Muscle layer of colon (tissue), 2 donors: ENCODE measurements at regions not wholly inside any gene's neighbourhood (a gene's known extent, or its start where the extent isn't known, plus 50 kb on each side); places are given as distances from the start of the nearest gene placed in this dataset.
A peak's percentile ranks its signal among the peaks of the same experiment; 100 is the strongest.

ENCODE experiments used
- H3K27ac ChIP-seq: one replicate; pipeline ENCODE4 v1.7.0; 2013; ENCODE audit warnings: low read depth, mild to moderate bottlenecking, low read length, moderate library complexity
- H3K27me3 ChIP-seq, 2 donors: one replicate each; pipeline ENCODE4 v1.7.0; 2013; ENCODE audit warnings: low read length in 2 of 2, mild to moderate bottlenecking in 2 of 2; ENCODE audit not compliant: insufficient read depth in 2 of 2, control insufficient read depth in 1 of 2
- H3K36me3 ChIP-seq: one replicate; pipeline ENCODE4 v1.7.0; 2013; ENCODE audit warnings: mild to moderate bottlenecking, low read length; ENCODE audit not compliant: insufficient read depth
- H3K4me1 ChIP-seq: one replicate; pipeline ENCODE4 v1.7.0; 2013; ENCODE audit warnings: mild to moderate bottlenecking, low read length; ENCODE audit not compliant: insufficient read depth
- H3K4me3 ChIP-seq, 2 donors: one replicate each; pipeline ENCODE4 v1.7.0; 2013; ENCODE audit warnings: low read length in 2 of 2, low read depth in 1 of 2, mild to moderate bottlenecking in 1 of 2, moderate library complexity in 1 of 2
- H3K9ac ChIP-seq: one replicate; pipeline ENCODE4 v1.7.0; 2013; ENCODE audit warnings: low read length
- H3K9me3 ChIP-seq: one replicate; pipeline ENCODE4 v1.7.0; 2013; ENCODE audit warnings: mild to moderate bottlenecking, low read length
- donor health status: abdominal sarcoma.
- donor health status: Adenocarcinoma of cecum.

GRCh38 chr13:26895808-26896466 is 135.4 kb upstream of the GPR12 start:
- Histone ChIP-seq H3K27me3 (peaks cover 0 to 8% of the 10 kb centered on the region in 2 donors), H3K4me3 (no peak overlapping the region), H3K36me3 (no peaks in the 10 kb centered on the region), H3K4me1 (no peaks in the 10 kb centered on the region), H3K9me3 (no peaks in the 10 kb centered on the region), H3K27ac (no peak overlapping the region), H3K9ac (no peak overlapping the region)

- Histone ChIP-seq H3K4me1 (no peaks in the 10 kb centered on the region), H3K27ac (no peak overlapping the region), H3K27me3 (peaks cover 0 to 8% of the 10 kb centered on the region in 2 donors), H3K9me3 (no peaks in the 10 kb centered on the region), H3K4me3 (no peak overlapping the region), H3K9ac (no peak overlapping the region), H3K36me3 (no peaks in the 10 kb centered on the region)
These were observed 134.7 kb upstream of the GPR12 start for GRCh38 chr13:26895081-26895807.

GRCh38 chr13:26888632-26889031 is 128.0 kb upstream of the GPR12 start:
- Histone ChIP-seq H3K36me3 (no peaks in the 10 kb centered on the region), H3K4me1 (no peaks in the 10 kb centered on the region), H3K9ac (no peak overlapping the region), H3K27me3 (no peaks in the 10 kb centered on the region), H3K27ac (no peak overlapping the region), H3K9me3 (no peaks in the 10 kb centered on the region), H3K4me3 (no peak overlapping the region)

GRCh38 chr13:26887594-26887993 is 127.0 kb upstream of the GPR12 start:
- no peak overlapping the region for H3K27ac ChIP-seq
- no peaks in the 10 kb centered on the region for H3K27me3 ChIP-seq
- no peaks in the 10 kb centered on the region for H3K4me1 ChIP-seq
- no peak overlapping the region for H3K4me3 ChIP-seq
- H3K36me3 ChIP-seq: no peaks in the 10 kb centered on the region
- H3K9me3 ChIP-seq: no peaks in the 10 kb centered on the region
- no peak overlapping the region for H3K9ac ChIP-seq

GRCh38 chr13:26883613-26884257 is 123.1 kb upstream of the GPR12 start:
- Histone ChIP-seq H3K9ac (no peak overlapping the region), H3K27ac (no peak overlapping the region), H3K27me3 (peaks cover 0 to 5% of the 10 kb centered on the region in 2 donors), H3K9me3 (no peaks in the 10 kb centered on the region), H3K36me3 (no peaks in the 10 kb centered on the region), H3K4me1 (no peaks in the 10 kb centered on the region), H3K4me3 (no peak overlapping the region)

- Histone ChIP-seq H3K9me3 (no peaks in the 10 kb centered on the region), H3K27ac (no peak overlapping the region), H3K4me3 (no peak overlapping the region), H3K27me3 (peaks cover 0 to 5% of the 10 kb centered on the region in 2 donors), H3K36me3 (no peaks in the 10 kb centered on the region), H3K9ac (no peak overlapping the region), H3K4me1 (no peaks in the 10 kb centered on the region)
These were observed 122.1 kb upstream of the GPR12 start for GRCh38 chr13:26882731-26883130.

- H3K27me3 ChIP-seq: peaks cover 0 to 5% of the 10 kb centered on the region in 2 donors
- no peaks in the 10 kb centered on the region for H3K36me3 ChIP-seq
- H3K4me3 ChIP-seq: peak overlapping the region in 1 of 2 donors; percentile 7
- H3K9me3 ChIP-seq: no peaks in the 10 kb centered on the region
- no peak overlapping the region for H3K9ac ChIP-seq
- H3K27ac ChIP-seq: no peak overlapping the region
- no peaks in the 10 kb centered on the region for H3K4me1 ChIP-seq
These were observed 120.6 kb upstream of the GPR12 start for GRCh38 chr13:26881154-26881553.

- Histone ChIP-seq H3K4me1 (no peaks in the 10 kb centered on the region), H3K9me3 (no peaks in the 10 kb centered on the region), H3K36me3 (no peaks in the 10 kb centered on the region), H3K4me3 (peak overlapping the region in 1 of 2 donors; percentile 7), H3K9ac (no peak overlapping the region), H3K27me3 (peaks cover 0 to 5% of the 10 kb centered on the region in 2 donors), H3K27ac (no peak overlapping the region)
These were observed 120.1 kb upstream of the GPR12 start for GRCh38 chr13:26880735-26881134.

- H3K27ac ChIP-seq: no peak overlapping the region
- no peaks in the 10 kb centered on the region for H3K4me1 ChIP-seq
- H3K36me3 ChIP-seq: no peaks in the 10 kb centered on the region
- no peak overlapping the region for H3K4me3 ChIP-seq
- H3K9me3 ChIP-seq: no peaks in the 10 kb centered on the region
- no peak overlapping the region for H3K9ac ChIP-seq
- peaks cover 0 to 5% of the 10 kb centered on the region in 2 donors for H3K27me3 ChIP-seq
These were observed 117.9 kb upstream of the GPR12 start for GRCh38 chr13:26878438-26878837.

- no peak overlapping the region for H3K4me3 ChIP-seq
- H3K9ac ChIP-seq: no peak overlapping the region
- H3K27ac ChIP-seq: no peak overlapping the region
- H3K4me1 ChIP-seq: no peaks in the 10 kb centered on the region
- peaks cover 4% of the 10 kb centered on the region for H3K9me3 ChIP-seq
- H3K36me3 ChIP-seq: no peaks in the 10 kb centered on the region
- no peaks in the 10 kb centered on the region for H3K27me3 ChIP-seq
These were observed 112.8 kb upstream of the GPR12 start for GRCh38 chr13:26873386-26873698.

GRCh38 chr13:26872525-26873385 is 112.2 kb upstream of the GPR12 start:
- H3K9ac ChIP-seq: no peak overlapping the region
- no peak overlapping the region for H3K4me3 ChIP-seq
- H3K27ac ChIP-seq: no peak overlapping the region
- no peaks in the 10 kb centered on the region for H3K4me1 ChIP-seq
- H3K27me3 ChIP-seq: no peaks in the 10 kb centered on the region
- no peaks in the 10 kb centered on the region for H3K36me3 ChIP-seq
- H3K9me3 ChIP-seq: peaks cover 4% of the 10 kb centered on the region
